ENCODE measurements at regions not wholly inside any gene's neighbourhood (a gene's known extent, or its start where the extent isn't known, plus 50 kb on each side); places are given as distances from the start of the nearest gene placed in this dataset.

DNA sequence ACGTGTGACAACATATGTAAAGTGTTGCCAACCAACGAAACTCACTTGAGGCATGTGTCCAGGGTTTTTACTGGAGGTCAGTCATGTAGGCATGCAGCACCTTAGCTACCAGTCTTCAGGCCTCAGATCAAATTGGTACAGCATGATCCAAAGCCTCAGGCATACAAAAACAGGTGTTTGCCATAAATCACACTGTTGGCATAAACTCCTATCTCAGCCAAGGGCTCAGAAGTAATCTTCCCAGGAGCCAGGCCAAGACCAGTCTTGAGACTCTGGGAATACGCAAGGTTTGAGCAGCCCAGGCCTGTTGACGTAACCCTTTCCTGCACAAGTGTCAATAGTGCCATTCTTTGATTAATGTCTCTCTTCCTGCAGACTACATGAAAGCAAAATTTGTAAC is 163.5 kb downstream of the PRL start:
- Histone ChIP-seq H3K4me1 (ENCODE audit: control insufficient read depth, insufficient read depth, low read length) (no peaks in the 10 kb centered on the region), H3K4me3 (ENCODE audit: low read depth in 2 of 2, low read length in 2 of 2) (no peak overlapping the region), H3K27me3 (ENCODE audit: control insufficient read depth, insufficient read depth, low read length) (no peaks in the 10 kb centered on the region), H3K27ac (ENCODE audit: low read length) (no peak overlapping the region), H3K9me3 (ENCODE audit: control insufficient read depth, insufficient read depth, low read depth, low read length) (no peaks in the 10 kb centered on the region; the same call in 1 of the 2 replicates), H3K36me3 (ENCODE audit: control insufficient read depth, insufficient read depth, low read length) (no peaks in the 10 kb centered on the region)
- in situ Hi-C loops (cut with HindIII; ENCODE audit: low pct_unique_long_range_greater_than_20kb, low sequenced_read_pairs) (no loop called here), intact Hi-C loops (cut with micrococcal nuclease; ENCODE audit: unreplicated experiment) (no loop called here)
- no TSS peak for BruUV-seq (replicated peaks)
- DNase-seq (ENCODE audit: low read depth, low spot score): no peak
- CTCF ChIA-PET: interaction anchor here (0.6 kb wide), 1 partner anchor 15 kb away, joined by 3 read pairs; no protein-coding TSS in a partner anchor
- no peak for ATAC-seq
- TF ChIP-seq TCF7L2 (IDR thresholded peaks at IDR 0.05; ENCODE audit: low read depth, low read length): no peak
- TF ChIP-seq SIN3A (IDR thresholded peaks at IDR 0.05; ENCODE audit: borderline replicate concordance, insufficient read depth, low read depth, low read length): no peak
- TF ChIP-seq, protein P1, sequence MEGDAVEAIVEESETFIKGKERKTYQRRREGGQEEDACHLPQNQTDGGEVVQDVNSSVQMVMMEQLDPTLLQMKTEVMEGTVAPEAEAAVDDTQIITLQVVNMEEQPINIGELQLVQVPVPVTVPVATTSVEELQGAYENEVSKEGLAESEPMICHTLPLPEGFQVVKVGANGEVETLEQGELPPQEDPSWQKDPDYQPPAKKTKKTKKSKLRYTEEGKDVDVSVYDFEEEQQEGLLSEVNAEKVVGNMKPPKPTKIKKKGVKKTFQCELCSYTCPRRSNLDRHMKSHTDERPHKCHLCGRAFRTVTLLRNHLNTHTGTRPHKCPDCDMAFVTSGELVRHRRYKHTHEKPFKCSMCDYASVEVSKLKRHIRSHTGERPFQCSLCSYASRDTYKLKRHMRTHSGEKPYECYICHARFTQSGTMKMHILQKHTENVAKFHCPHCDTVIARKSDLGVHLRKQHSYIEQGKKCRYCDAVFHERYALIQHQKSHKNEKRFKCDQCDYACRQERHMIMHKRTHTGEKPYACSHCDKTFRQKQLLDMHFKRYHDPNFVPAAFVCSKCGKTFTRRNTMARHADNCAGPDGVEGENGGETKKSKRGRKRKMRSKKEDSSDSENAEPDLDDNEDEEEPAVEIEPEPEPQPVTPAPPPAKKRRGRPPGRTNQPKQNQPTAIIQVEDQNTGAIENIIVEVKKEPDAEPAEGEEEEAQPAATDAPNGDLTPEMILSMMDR (IDR thresholded peaks at IDR 0.05): no peak
- no peak for TF ChIP-seq POLR2AphosphoS5 (IDR thresholded peaks at IDR 0.05; ENCODE audit: low read depth, low read length)
- TF ChIP-seq, protein P2, sequence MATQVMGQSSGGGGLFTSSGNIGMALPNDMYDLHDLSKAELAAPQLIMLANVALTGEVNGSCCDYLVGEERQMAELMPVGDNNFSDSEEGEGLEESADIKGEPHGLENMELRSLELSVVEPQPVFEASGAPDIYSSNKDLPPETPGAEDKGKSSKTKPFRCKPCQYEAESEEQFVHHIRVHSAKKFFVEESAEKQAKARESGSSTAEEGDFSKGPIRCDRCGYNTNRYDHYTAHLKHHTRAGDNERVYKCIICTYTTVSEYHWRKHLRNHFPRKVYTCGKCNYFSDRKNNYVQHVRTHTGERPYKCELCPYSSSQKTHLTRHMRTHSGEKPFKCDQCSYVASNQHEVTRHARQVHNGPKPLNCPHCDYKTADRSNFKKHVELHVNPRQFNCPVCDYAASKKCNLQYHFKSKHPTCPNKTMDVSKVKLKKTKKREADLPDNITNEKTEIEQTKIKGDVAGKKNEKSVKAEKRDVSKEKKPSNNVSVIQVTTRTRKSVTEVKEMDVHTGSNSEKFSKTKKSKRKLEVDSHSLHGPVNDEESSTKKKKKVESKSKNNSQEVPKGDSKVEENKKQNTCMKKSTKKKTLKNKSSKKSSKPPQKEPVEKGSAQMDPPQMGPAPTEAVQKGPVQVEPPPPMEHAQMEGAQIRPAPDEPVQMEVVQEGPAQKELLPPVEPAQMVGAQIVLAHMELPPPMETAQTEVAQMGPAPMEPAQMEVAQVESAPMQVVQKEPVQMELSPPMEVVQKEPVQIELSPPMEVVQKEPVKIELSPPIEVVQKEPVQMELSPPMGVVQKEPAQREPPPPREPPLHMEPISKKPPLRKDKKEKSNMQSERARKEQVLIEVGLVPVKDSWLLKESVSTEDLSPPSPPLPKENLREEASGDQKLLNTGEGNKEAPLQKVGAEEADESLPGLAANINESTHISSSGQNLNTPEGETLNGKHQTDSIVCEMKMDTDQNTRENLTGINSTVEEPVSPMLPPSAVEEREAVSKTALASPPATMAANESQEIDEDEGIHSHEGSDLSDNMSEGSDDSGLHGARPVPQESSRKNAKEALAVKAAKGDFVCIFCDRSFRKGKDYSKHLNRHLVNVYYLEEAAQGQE (IDR thresholded peaks at IDR 0.05; ENCODE audit: insufficient read depth in 1 of 2, low read depth in 2 of 2, low read length in 1 of 2): no peak
- POLR2A ChIA-PET: no interaction called here

DNA sequence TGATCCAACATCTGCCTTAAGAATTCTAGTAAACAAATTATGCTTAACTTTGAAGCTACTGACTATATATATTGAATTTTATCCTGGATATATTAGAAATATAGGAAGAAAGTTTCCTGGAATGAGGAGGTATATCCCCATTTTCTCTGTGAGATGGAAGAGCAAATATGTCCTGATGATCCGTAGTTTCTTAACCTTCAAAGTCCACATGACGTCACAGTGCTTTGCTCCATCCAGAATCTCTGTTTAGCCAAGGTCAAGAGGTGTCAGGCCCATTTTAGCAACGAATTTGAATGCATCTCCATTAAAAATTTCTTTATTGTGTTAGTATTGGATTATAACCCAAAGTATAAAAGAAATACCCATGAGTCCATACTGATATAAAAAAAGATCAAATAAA is 162.5 kb downstream of the PRL start:
- Histone ChIP-seq H3K36me3 (ENCODE audit: control insufficient read depth, insufficient read depth, low read length) (no peaks in the 10 kb centered on the region), H3K4me1 (ENCODE audit: control insufficient read depth, insufficient read depth, low read length) (no peaks in the 10 kb centered on the region), H3K27ac (ENCODE audit: low read length) (no peak overlapping the region), H3K27me3 (ENCODE audit: control insufficient read depth, insufficient read depth, low read length) (no peaks in the 10 kb centered on the region), H3K9me3 (ENCODE audit: control insufficient read depth, insufficient read depth, low read depth, low read length) (no peaks in the 10 kb centered on the region; the same call in 1 of the 2 replicates), H3K4me3 (ENCODE audit: low read depth in 2 of 2, low read length in 2 of 2) (no peak overlapping the region)
- TF ChIP-seq, protein P1 (IDR thresholded peaks at IDR 0.05): no peak
- TF ChIP-seq SIN3A (IDR thresholded peaks at IDR 0.05; ENCODE audit: borderline replicate concordance, insufficient read depth, low read depth, low read length) (no peak), TCF7L2 (IDR thresholded peaks at IDR 0.05; ENCODE audit: low read depth, low read length) (no peak), POLR2AphosphoS5 (IDR thresholded peaks at IDR 0.05; ENCODE audit: low read depth, low read length) (no peak)
- TF ChIP-seq, protein P2 (IDR thresholded peaks at IDR 0.05; ENCODE audit: insufficient read depth in 1 of 2, low read depth in 2 of 2, low read length in 1 of 2): no peak
- no TSS peak for BruUV-seq (replicated peaks)
- ATAC-seq (no peak), DNase-seq (ENCODE audit: low read depth, low spot score) (no peak)
- intact Hi-C loops (cut with micrococcal nuclease; ENCODE audit: unreplicated experiment): no loop called here
- in situ Hi-C loops (cut with HindIII; ENCODE audit: low pct_unique_long_range_greater_than_20kb, low sequenced_read_pairs): no loop called here
- POLR2A ChIA-PET: no interaction called here
- CTCF ChIA-PET: no interaction called here
